MM.1S (cell line): ENCODE measurements at regions not wholly inside any gene's neighbourhood (a gene's known extent, or its start where the extent isn't known, plus 50 kb on each side); places are given as distances from the start of the nearest gene placed in this dataset.

ENCODE experiments used
- DNase-seq: peaks from one replicate; pipeline ENCODE4 v3.0.0-alpha.2; 2015
- H2AFZ ChIP-seq: fragments of 300-600 bp; sonication (generic); 2 replicates; pipeline ENCODE4 v1.6.0; 2016; ENCODE audit warnings: antibody characterized with exemption, low read length
- H3F3A ChIP-seq: fragments of 300-600 bp; sonication (generic); 2 replicates; pipeline ENCODE4 v1.6.1; 2016; ENCODE audit warnings: mild to moderate bottlenecking, antibody characterized with exemption, low read length, moderate library complexity, mixed read lengths; ENCODE audit not compliant: insufficient read depth
- H3K27ac ChIP-seq: fragments of 300-600 bp; sonication (generic); 2 replicates; pipeline ENCODE4 v1.5.1; 2016; ENCODE audit warnings: mild to moderate bottlenecking, low read length
- H3K27me3 ChIP-seq: fragments of 300-600 bp; sonication (generic); replicated peaks from 2 replicates; pipeline ENCODE4 v1.6.0; 2016; ENCODE audit warnings: low read length; ENCODE audit not compliant: insufficient read depth
- H3K36me3 ChIP-seq: fragments of 300-600 bp; sonication (generic); replicated peaks from 2 replicates; pipeline ENCODE4 v1.6.1; 2016; ENCODE audit warnings: mild to moderate bottlenecking, low read length, mixed read lengths; ENCODE audit not compliant: insufficient read depth
- H3K4me1 ChIP-seq: fragments of 300-600 bp; sonication (generic); 2 replicates; pipeline ENCODE4 v1.6.1; 2016; ENCODE audit warnings: low read length, mixed read lengths
- H3K4me2 ChIP-seq: fragments of 300-600 bp; sonication (generic); 2 replicates; pipeline ENCODE4 v1.6.0; 2016; ENCODE audit warnings: low read depth, low read length
- H3K4me3 ChIP-seq: fragments of 300-600 bp; sonication (generic); 2 replicates; pipeline ENCODE4 v1.5.1; 2016; ENCODE audit warnings: low read length, mixed read lengths
- H3K79me2 ChIP-seq: fragments of 300-600 bp; sonication (generic); 2 replicates; pipeline ENCODE4 v1.6.1; 2016; ENCODE audit warnings: mixed run types, low read length, mixed read lengths
- H3K9ac ChIP-seq: fragments of 300-600 bp; sonication (generic); 2 replicates; pipeline ENCODE4 v1.6.1; 2016; ENCODE audit warnings: low read length, mixed read lengths
- H3K9me2 ChIP-seq: fragments of 300-600 bp; sonication (generic); replicated peaks from 2 replicates; pipeline ENCODE4 v1.6.1; 2016; ENCODE audit warnings: mild to moderate bottlenecking, low read length, mixed read lengths; ENCODE audit not compliant: insufficient read depth
- H3K9me3 ChIP-seq: fragments of 300-600 bp; sonication (generic); replicated peaks from 2 replicates; pipeline ENCODE4 v1.6.1; 2016; ENCODE audit warnings: mild to moderate bottlenecking, low read length, mixed read lengths; ENCODE audit not compliant: insufficient read depth
- H4K20me1 ChIP-seq: fragments of 300-600 bp; sonication (generic); 2 replicates; pipeline ENCODE4 v1.6.1; 2016; ENCODE audit warnings: mild to moderate bottlenecking, low read length, moderate library complexity, mixed read lengths; ENCODE audit not compliant: insufficient read depth
- EZH2 ChIP-seq: fragments of 300-600 bp; sonication (generic); optimal IDR thresholded peaks from 2 replicates; pipeline ENCODE3; 2017; ENCODE audit warnings: low read depth, mild to moderate bottlenecking, antibody characterized with exemption, low read length, mixed read lengths
- EZH2phosphoT487 ChIP-seq: fragments of 300-600 bp; sonication (generic); IDR thresholded peaks from 2 replicates; pipeline ENCODE4 v1.6.1; 2018; ENCODE audit warnings: antibody characterized with exemption, low read length
- TF ChIP-seq, protein P1 (sequence below): fragments of 300-600 bp; sonication (generic); IDR thresholded peaks from 2 replicates; pipeline ENCODE4 v1.5.1; 2016; ENCODE audit warnings: antibody characterized with exemption, low read length, mixed read lengths

- no peaks in the 10 kb centered on the region for H3F3A ChIP-seq
- no peaks in the 10 kb centered on the region for H3K79me2 ChIP-seq
- H3K27me3 ChIP-seq, result no peaks in the 10 kb centered on the region
- H3K4me2 ChIP-seq, result no peak overlapping the region
- no peak for TF ChIP-seq EZH2
- TF ChIP-seq EZH2phosphoT487, result no peak
- TF ChIP-seq, protein P1, sequence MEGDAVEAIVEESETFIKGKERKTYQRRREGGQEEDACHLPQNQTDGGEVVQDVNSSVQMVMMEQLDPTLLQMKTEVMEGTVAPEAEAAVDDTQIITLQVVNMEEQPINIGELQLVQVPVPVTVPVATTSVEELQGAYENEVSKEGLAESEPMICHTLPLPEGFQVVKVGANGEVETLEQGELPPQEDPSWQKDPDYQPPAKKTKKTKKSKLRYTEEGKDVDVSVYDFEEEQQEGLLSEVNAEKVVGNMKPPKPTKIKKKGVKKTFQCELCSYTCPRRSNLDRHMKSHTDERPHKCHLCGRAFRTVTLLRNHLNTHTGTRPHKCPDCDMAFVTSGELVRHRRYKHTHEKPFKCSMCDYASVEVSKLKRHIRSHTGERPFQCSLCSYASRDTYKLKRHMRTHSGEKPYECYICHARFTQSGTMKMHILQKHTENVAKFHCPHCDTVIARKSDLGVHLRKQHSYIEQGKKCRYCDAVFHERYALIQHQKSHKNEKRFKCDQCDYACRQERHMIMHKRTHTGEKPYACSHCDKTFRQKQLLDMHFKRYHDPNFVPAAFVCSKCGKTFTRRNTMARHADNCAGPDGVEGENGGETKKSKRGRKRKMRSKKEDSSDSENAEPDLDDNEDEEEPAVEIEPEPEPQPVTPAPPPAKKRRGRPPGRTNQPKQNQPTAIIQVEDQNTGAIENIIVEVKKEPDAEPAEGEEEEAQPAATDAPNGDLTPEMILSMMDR, result no peak
- no peaks in the 10 kb centered on the region for H3K9me2 ChIP-seq
- H3K4me1 ChIP-seq, result no peaks in the 10 kb centered on the region
- H4K20me1 ChIP-seq, result no peaks in the 10 kb centered on the region
- H3K27ac ChIP-seq, result no peak overlapping the region
- no peaks in the 10 kb centered on the region for H3K36me3 ChIP-seq
- no peak overlapping the region for H2AFZ ChIP-seq
- no peaks in the 10 kb centered on the region for H3K9me3 ChIP-seq
- no peak overlapping the region for H3K4me3 ChIP-seq
- H3K9ac ChIP-seq, result no peak overlapping the region
- DNase-seq, result no peak
These were observed 297.8 kb downstream of the ADGRD1 start for GRCh38 chr12:131251336-131252101.

DNA sequence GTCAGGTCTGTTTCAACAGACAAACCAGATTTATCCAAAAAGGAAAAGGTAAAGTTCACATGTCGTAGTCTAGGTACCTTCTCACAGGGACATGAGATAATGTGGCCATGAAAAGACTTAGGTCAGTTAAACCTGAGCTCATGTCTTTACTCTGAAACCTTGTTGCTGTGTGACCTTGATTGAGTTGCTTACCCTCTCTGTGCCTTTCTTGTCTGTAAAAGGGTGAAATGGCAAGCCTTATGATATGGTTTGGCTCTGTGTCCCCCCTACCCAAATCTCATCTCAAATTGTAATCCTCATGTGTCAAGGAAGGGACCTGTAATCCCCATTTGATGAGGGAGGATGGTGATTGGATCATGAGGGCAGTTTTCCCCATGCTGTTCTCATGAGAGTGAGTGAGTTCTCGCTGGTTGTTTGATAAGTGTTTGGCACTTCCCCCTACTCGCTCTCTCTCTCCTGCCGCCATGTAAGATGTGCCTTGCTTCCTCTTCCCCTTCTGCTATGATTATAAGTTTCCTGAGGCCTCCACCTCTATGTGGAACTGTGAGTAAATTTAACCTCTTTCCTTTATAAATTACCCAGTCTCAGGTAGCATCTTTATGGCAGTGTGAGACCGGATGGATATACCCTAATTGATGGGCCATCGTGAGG, 299.8 kb downstream of the ADGRD1 start:
- no peak for TF ChIP-seq EZH2
- no peak for TF ChIP-seq EZH2phosphoT487
- TF ChIP-seq, protein P1, result no peak
- Histone ChIP-seq H3K27me3 (no peaks in the 10 kb centered on the region), H3K9me3 (no peaks in the 10 kb centered on the region), H3K27ac (no peak overlapping the region), H3K36me3 (no peaks in the 10 kb centered on the region), H3F3A (no peaks in the 10 kb centered on the region), H3K9me2 (no peaks in the 10 kb centered on the region), H3K9ac (no peak overlapping the region), H3K4me1 (no peaks in the 10 kb centered on the region), H4K20me1 (no peaks in the 10 kb centered on the region), H2AFZ (no peak overlapping the region), H3K4me2 (no peak overlapping the region), H3K79me2 (no peaks in the 10 kb centered on the region), H3K4me3 (no peak overlapping the region)
- DNase-seq, result no peak

GRCh38 chr12:131254374-131254773, 300.7 kb downstream of the ADGRD1 start:
- H3K4me2 ChIP-seq, result no peak overlapping the region
- no peaks in the 10 kb centered on the region for H3K27me3 ChIP-seq
- no peak overlapping the region for H3K9ac ChIP-seq
- no peaks in the 10 kb centered on the region for H3K9me3 ChIP-seq
- H3K4me1 ChIP-seq, result no peaks in the 10 kb centered on the region
- no peak overlapping the region for H3K4me3 ChIP-seq
- no peak overlapping the region for H3K27ac ChIP-seq
- no peaks in the 10 kb centered on the region for H3K9me2 ChIP-seq
- no peaks in the 10 kb centered on the region for H3K36me3 ChIP-seq
- H3F3A ChIP-seq, result no peaks in the 10 kb centered on the region
- H4K20me1 ChIP-seq, result no peaks in the 10 kb centered on the region
- no peak for DNase-seq
- TF ChIP-seq EZH2phosphoT487 (no peak), EZH2 (no peak)
- TF ChIP-seq, protein P1, result no peak
- H2AFZ ChIP-seq, result no peak overlapping the region
- H3K79me2 ChIP-seq, result no peaks in the 10 kb centered on the region
